ENCODE measurements at regions not wholly inside any gene's neighbourhood (a gene's known extent, or its start where the extent isn't known, plus 50 kb on each side); places are given as distances from the start of the nearest gene placed in this dataset.

GRCh38 chr10:113337142-113337541, 215.7 kb upstream of the HABP2 start:
- no peak for DNase-seq (ENCODE audit: low read depth)
- no peak for TF ChIP-seq CTCF (conservative IDR thresholded peaks at IDR 0.05; ENCODE audit: low read depth, low read length)
- H3K4me3 ChIP-seq (ENCODE audit: low read depth, low read length), result no peak overlapping the region

- no peak for TF ChIP-seq CTCF (conservative IDR thresholded peaks at IDR 0.05; ENCODE audit: low read depth, low read length)
- no peak for DNase-seq (ENCODE audit: low read depth)
- no peak overlapping the region for H3K4me3 ChIP-seq (ENCODE audit: low read depth, low read length)
These were observed 213.7 kb upstream of the HABP2 start for GRCh38 chr10:113339121-113339520.

- no peak overlapping the region for H3K4me3 ChIP-seq (ENCODE audit: low read depth, low read length)
- no peak for TF ChIP-seq CTCF (conservative IDR thresholded peaks at IDR 0.05; ENCODE audit: low read depth, low read length)
- DNase-seq (ENCODE audit: low read depth), result no peak
These were observed 212.6 kb upstream of the HABP2 start for GRCh38 chr10:113340282-113340681.

- no peak for DNase-seq (ENCODE audit: low read depth)
- no peak for TF ChIP-seq CTCF (conservative IDR thresholded peaks at IDR 0.05; ENCODE audit: low read depth, low read length)
- H3K4me3 ChIP-seq (ENCODE audit: low read depth, low read length), result no peak overlapping the region
These were observed 211.7 kb upstream of the HABP2 start for GRCh38 chr10:113341138-113341537.

GRCh38 chr10:113345826-113346624, 206.8 kb upstream of the HABP2 start:
- no peak for TF ChIP-seq CTCF (conservative IDR thresholded peaks at IDR 0.05; ENCODE audit: low read depth, low read length)
- H3K4me3 ChIP-seq (ENCODE audit: low read depth, low read length), result no peak overlapping the region
- DNase-seq (ENCODE audit: low read depth), result no peak

- DNase-seq (ENCODE audit: low read depth), result no peak
- H3K4me3 ChIP-seq (ENCODE audit: low read depth, low read length), result no peak overlapping the region
- TF ChIP-seq CTCF (conservative IDR thresholded peaks at IDR 0.05; ENCODE audit: low read depth, low read length), result no peak
These were observed 205.3 kb upstream of the HABP2 start for GRCh38 chr10:113347508-113347907.

- DNase-seq (ENCODE audit: low read depth), result no peak
- no peak for TF ChIP-seq CTCF (conservative IDR thresholded peaks at IDR 0.05; ENCODE audit: low read depth, low read length)
These were observed 204.2 kb upstream of the HABP2 start for GRCh38 chr10:113348694-113349093.

More at GRCh38 chr10:113348694-113349093, 204.2 kb upstream of the HABP2 start:
- H3K4me3 ChIP-seq (ENCODE audit: low read depth, low read length), result no peak overlapping the region

Measured in choroid plexus epithelial cell (primary cell).